ENCODE measurements at regions not wholly inside any gene's neighbourhood (a gene's known extent, or its start where the extent isn't known, plus 50 kb on each side); places are given as distances from the start of the nearest gene placed in this dataset.

DNA sequence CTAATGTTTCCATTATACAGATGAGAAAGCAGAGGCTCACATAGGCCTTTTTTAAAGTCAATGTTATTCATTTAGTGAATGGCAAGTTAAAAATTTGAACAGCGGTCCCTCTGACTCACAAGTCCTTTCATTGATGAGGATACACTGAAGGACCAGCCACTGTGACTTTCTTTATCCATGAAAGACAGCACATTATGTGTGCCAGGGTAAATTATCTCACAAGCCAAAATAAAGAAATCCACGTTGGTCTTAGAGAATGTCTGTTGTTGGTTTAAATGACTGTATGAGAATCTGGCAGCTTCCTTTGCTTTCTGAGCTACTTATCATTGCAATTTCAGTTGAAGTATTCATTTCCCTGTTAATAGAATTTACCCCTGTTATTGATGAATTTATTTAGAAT, 485.1 kb downstream of the TBL1XR1 start:
- DNase-seq: no peak
- Histone ChIP-seq H3K4me3 (no peak overlapping the region), H3K36me3 (no peaks in the 10 kb centered on the region), H3K9me3 (no peaks in the 10 kb centered on the region), H3K4me1 (no peaks in the 10 kb centered on the region), H3K27me3 (no peaks in the 10 kb centered on the region), H3K27ac (no peak overlapping the region)
- TF ChIP-seq, protein P1, sequence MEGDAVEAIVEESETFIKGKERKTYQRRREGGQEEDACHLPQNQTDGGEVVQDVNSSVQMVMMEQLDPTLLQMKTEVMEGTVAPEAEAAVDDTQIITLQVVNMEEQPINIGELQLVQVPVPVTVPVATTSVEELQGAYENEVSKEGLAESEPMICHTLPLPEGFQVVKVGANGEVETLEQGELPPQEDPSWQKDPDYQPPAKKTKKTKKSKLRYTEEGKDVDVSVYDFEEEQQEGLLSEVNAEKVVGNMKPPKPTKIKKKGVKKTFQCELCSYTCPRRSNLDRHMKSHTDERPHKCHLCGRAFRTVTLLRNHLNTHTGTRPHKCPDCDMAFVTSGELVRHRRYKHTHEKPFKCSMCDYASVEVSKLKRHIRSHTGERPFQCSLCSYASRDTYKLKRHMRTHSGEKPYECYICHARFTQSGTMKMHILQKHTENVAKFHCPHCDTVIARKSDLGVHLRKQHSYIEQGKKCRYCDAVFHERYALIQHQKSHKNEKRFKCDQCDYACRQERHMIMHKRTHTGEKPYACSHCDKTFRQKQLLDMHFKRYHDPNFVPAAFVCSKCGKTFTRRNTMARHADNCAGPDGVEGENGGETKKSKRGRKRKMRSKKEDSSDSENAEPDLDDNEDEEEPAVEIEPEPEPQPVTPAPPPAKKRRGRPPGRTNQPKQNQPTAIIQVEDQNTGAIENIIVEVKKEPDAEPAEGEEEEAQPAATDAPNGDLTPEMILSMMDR (IDR thresholded peaks at IDR 0.05): no peak
- TF ChIP-seq POLR2A (IDR thresholded peaks at IDR 0.05): no peak

DNA sequence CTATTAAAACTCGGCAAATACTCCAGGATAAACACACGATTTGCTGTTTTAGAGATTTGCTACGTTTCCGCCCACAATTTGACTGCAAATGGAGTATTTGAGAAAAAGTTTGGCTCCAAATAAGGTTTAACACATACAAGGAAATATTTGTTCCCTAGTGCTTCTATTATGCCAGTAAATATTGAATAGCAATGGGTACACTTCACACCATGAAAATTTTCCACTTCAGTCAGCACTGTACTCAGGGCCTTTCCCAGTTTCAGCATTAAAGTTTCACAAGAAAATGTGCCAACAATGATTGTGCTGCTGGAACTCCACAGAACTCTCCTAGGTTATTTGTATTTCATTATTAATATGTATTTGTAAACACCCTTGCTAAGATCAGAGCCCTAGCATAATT, 498.0 kb downstream of the TBL1XR1 start:
- Histone ChIP-seq H3K27me3 (no peaks in the 10 kb centered on the region), H3K4me1 (no peaks in the 10 kb centered on the region), H3K27ac (no peak overlapping the region), H3K9me3 (no peaks in the 10 kb centered on the region), H3K4me3 (no peak overlapping the region), H3K36me3 (no peaks in the 10 kb centered on the region)
- TF ChIP-seq, protein P1 (IDR thresholded peaks at IDR 0.05): no peak
- TF ChIP-seq POLR2A (IDR thresholded peaks at IDR 0.05): no peak
- no peak for DNase-seq

DNA sequence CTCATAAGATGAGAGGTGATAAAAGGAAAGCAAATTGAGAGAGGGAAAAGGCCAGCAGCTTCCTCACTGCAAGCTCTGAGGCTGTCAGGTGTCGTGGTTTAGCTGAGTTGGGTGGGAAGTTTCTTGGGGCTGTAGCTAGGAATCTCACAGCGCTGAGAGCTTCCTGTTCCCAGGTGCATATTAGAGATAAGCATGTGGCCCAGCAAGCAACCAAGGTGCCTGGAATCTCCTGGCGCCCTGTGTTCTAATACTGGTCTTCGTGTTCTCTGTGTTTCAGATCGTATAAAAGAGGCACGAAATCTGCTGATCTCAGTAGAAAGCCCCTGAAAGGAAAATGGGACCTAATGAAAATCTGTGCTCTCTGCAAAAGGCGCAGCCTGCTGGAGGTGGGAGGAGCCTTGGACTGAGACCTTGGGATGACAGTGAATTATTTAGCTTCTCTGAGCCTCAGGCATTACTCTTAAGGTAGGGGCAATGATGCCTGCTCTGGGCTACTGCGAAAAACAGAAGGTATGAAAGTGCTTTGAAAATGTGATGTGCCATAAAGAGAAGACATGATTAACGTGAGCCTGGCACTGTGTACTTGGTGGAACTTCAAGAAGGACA, 499.9 kb downstream of the TBL1XR1 start:
- Histone ChIP-seq H3K27me3 (no peaks in the 10 kb centered on the region), H3K4me1 (no peaks in the 10 kb centered on the region), H3K27ac (no peak overlapping the region), H3K36me3 (no peaks in the 10 kb centered on the region), H3K9me3 (no peaks in the 10 kb centered on the region), H3K4me3 (no peak overlapping the region)
- TF ChIP-seq, protein P1 (IDR thresholded peaks at IDR 0.05): no peak
- TF ChIP-seq POLR2A (IDR thresholded peaks at IDR 0.05): no peak
- DNase-seq: no peak

DNA sequence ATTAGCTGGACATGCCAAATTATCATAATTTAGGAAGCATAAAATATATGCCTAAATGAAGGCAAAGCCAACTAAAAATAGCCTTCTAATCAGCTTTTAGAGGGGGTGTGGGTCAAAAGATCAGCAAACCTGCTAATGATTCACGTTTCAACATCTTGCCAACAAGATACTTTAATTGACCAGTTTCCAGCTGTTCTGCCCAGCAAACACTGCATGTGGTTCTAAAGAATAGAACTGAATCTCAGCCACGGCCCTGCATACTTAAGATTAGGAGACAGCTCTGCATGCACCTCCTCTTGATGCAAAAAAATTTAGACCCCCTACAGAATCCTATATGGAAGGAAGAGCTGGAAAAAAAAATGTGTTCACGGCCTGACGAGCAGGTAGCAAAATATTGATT, 500.5 kb downstream of the TBL1XR1 start:
- no peaks in the 10 kb centered on the region for H3K36me3 ChIP-seq
- no peak for DNase-seq
- H3K4me3 ChIP-seq: no peak overlapping the region
- H3K27me3 ChIP-seq: no peaks in the 10 kb centered on the region
- no peaks in the 10 kb centered on the region for H3K4me1 ChIP-seq
- H3K9me3 ChIP-seq: no peaks in the 10 kb centered on the region
- TF ChIP-seq POLR2A (IDR thresholded peaks at IDR 0.05): no peak
- TF ChIP-seq, protein P1 (IDR thresholded peaks at IDR 0.05): no peak
- H3K27ac ChIP-seq: no peak overlapping the region

DNA sequence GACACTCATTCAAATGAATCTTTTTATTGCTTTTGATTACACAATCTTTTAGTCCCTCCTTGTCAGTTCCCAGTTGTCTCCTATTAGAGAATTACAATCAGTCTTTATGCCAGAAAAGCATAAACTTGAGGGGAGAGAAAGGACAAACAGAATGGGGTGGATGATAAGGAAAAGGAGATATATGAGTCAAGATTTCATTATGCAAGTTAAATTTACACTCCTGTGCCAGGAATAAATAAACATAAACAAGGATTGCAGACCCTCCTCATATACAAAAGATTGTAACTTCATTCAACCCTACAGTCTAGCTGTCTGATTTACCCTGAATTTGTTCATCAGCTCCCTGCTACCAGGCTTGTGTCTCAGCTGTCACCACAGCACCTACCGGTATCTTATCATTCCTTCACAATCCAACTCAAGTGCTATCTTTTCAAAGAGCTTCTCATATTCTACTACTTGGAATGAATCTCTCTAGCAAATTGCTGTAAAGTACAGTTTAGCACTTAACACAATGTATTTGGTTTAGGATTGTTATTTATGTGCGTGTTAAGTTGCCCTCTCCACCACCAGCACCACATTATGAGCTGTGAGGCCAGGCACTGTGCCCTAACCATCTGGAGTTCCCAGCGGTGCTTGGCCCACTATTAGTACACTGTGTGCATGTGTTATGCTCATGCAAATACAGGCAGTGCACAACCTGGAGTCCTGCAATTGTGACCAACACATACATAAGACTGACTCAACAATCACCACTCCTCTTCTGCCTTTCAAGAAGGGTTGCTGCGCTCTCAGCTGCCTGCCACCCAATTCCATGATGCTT, 504.1 kb downstream of the TBL1XR1 start:
- Histone ChIP-seq H3K4me1 (no peaks in the 10 kb centered on the region), H3K36me3 (no peaks in the 10 kb centered on the region), H3K27ac (no peak overlapping the region), H3K27me3 (no peaks in the 10 kb centered on the region), H3K4me3 (no peak overlapping the region), H3K9me3 (no peaks in the 10 kb centered on the region)
- DNase-seq: no peak
- TF ChIP-seq, protein P1 (IDR thresholded peaks at IDR 0.05): no peak
- TF ChIP-seq POLR2A (IDR thresholded peaks at IDR 0.05): no peak

Data from Peyer's patch (tissue), 4 donors.